HEK293 (cell line): ENCODE measurements at regions not wholly inside any gene's neighbourhood (a gene's known extent, or its start where the extent isn't known, plus 50 kb on each side); places are given as distances from the start of the nearest gene placed in this dataset.

Experiments used
- CTCF ChIA-PET: fragments of 350-600 bp; formaldehyde crosslinking; extraction: SDS; loops from one replicate; lab custom pipeline; 2021; ENCODE audit warnings: antibody characterized with exemption; lab: Yijun Ruan, JAX
- POLR2A ChIA-PET: fragments of 300-600 bp; formaldehyde crosslinking; extraction: SDS; loops from one replicate; lab custom pipeline; 2020; ENCODE audit warnings: antibody characterized with exemption, inconsistent platforms; lab: Yijun Ruan, JAX
- H3K27ac ChIP-seq: fragments of 200-500 bp; sonication (Bioruptor generic); 2 replicates; pipeline ENCODE4 v1.5.1; 2014; ENCODE audit warnings: low read depth, low read length, control low read depth, inconsistent platforms; ENCODE audit errors: extremely low read depth
- H3K36me3 ChIP-seq, 2 experiments: fragments of 200-500 bp in 1 of 2; sonication (Bioruptor generic) in 1 of 2; 1 replicate in 1 of 2; 2 replicates in 1 of 2; pipeline ENCODE4 v1.5.1; 2014 to 2017; ENCODE audit warnings: inconsistent platforms in 2 of 2, low read length in 2 of 2; ENCODE audit not compliant: control insufficient read depth in 2 of 2, insufficient read depth in 1 of 2
- H3K4me1 ChIP-seq: fragments of 200-500 bp; sonication (Bioruptor generic); 2 replicates; pipeline ENCODE4 v1.5.1; 2014; ENCODE audit warnings: mild to moderate bottlenecking, low read length, inconsistent platforms; ENCODE audit not compliant: control insufficient read depth, insufficient read depth
- H3K4me3 ChIP-seq: 2 replicates; pipeline ENCODE4 v1.5.1; 2011; ENCODE audit warnings: low read depth, mild to moderate bottlenecking, control low read depth, low read length, moderate library complexity
- H3K9me3 ChIP-seq: fragments of 200-500 bp; sonication (Bioruptor generic); 2 replicates; pipeline ENCODE4 v1.5.1; 2014; ENCODE audit warnings: low read depth, low read length, inconsistent platforms; ENCODE audit not compliant: control insufficient read depth, insufficient read depth
- GLIS1 ChIP-seq: fragments of 450-650 bp; formaldehyde crosslinking; IDR thresholded peaks from 2 replicates; pipeline ENCODE4 v1.5.1; 2016; ENCODE audit warnings: missing biosample characterization, missing genetic modification characterization
- KLF8 ChIP-seq: fragments of 450-650 bp; formaldehyde crosslinking; IDR thresholded peaks from 2 replicates; pipeline ENCODE4 v1.5.1; 2016; ENCODE audit warnings: missing biosample characterization, missing genetic modification characterization
- REST ChIP-seq: fragments of 450-650 bp; formaldehyde crosslinking; IDR thresholded peaks from 2 replicates; pipeline ENCODE4 v1.5.1; 2016; ENCODE audit warnings: missing biosample characterization, missing genetic modification characterization
- SCRT1 ChIP-seq: fragments of 450-650 bp; formaldehyde crosslinking; IDR thresholded peaks from 2 replicates; pipeline ENCODE4 v1.5.1; 2016; ENCODE audit warnings: missing biosample characterization, missing genetic modification characterization, borderline replicate concordance
- SP2 ChIP-seq: fragments of 450-650 bp; formaldehyde crosslinking; IDR thresholded peaks from 2 replicates; pipeline ENCODE4 v1.5.1; 2016; ENCODE audit warnings: missing biosample characterization, missing genetic modification characterization
- SP7 ChIP-seq: fragments of 450-650 bp; formaldehyde crosslinking; IDR thresholded peaks from 2 replicates; pipeline ENCODE4 v1.5.1; 2016; ENCODE audit warnings: missing biosample characterization, missing genetic modification characterization
- ZBTB48 ChIP-seq: fragments of 450-650 bp; formaldehyde crosslinking; IDR thresholded peaks from 2 replicates; pipeline ENCODE4 v1.5.1; 2016; ENCODE audit warnings: missing biosample characterization, missing genetic modification characterization
- ZNF157 ChIP-seq: fragments of 450-650 bp; formaldehyde crosslinking; IDR thresholded peaks from 2 replicates; pipeline ENCODE4 v1.5.1; 2016; ENCODE audit warnings: missing biosample characterization, missing genetic modification characterization
- ZNF174 ChIP-seq: fragments of 450-650 bp; formaldehyde crosslinking; IDR thresholded peaks from 2 replicates; pipeline ENCODE4 v1.5.0; 2017; ENCODE audit warnings: missing biosample characterization, mild to moderate bottlenecking, missing genetic modification characterization
- ZNF248 ChIP-seq: fragments of 450-650 bp; formaldehyde crosslinking; IDR thresholded peaks from 2 replicates; pipeline ENCODE4 v1.5.1; 2017; ENCODE audit warnings: missing biosample characterization, missing genetic modification characterization
- ZNF280C ChIP-seq: fragments of 450-650 bp; formaldehyde crosslinking; IDR thresholded peaks from 2 replicates; pipeline ENCODE4 v1.5.1; 2016; ENCODE audit warnings: missing biosample characterization, missing genetic modification characterization
- ZNF416 ChIP-seq: fragments of 450-650 bp; formaldehyde crosslinking; IDR thresholded peaks from 2 replicates; pipeline ENCODE4 v1.5.1; 2016; ENCODE audit warnings: missing biosample characterization, missing genetic modification characterization
- ZNF549 ChIP-seq: fragments of 450-650 bp; IDR thresholded peaks from 2 replicates; pipeline ENCODE4 v1.5.1; 2018; ENCODE audit warnings: missing biosample characterization, missing genetic modification characterization, mild to moderate bottlenecking, inconsistent platforms, moderate library complexity
- ZNF610 ChIP-seq: fragments of 450-650 bp; formaldehyde crosslinking; IDR thresholded peaks from 2 replicates; pipeline ENCODE4 v1.5.1; 2016; ENCODE audit warnings: missing biosample characterization, missing genetic modification characterization, borderline replicate concordance
- ZNF658 ChIP-seq: fragments of 450-650 bp; formaldehyde crosslinking; IDR thresholded peaks from 2 replicates; pipeline ENCODE4; 2016; ENCODE audit warnings: missing biosample characterization, missing genetic modification characterization
- ZNF670 ChIP-seq: fragments of 450-650 bp; formaldehyde crosslinking; IDR thresholded peaks from 2 replicates; pipeline ENCODE4 v1.5.1; 2016; ENCODE audit warnings: missing biosample characterization, missing genetic modification characterization, low read depth
- ZNF677 ChIP-seq: fragments of 450-650 bp; IDR thresholded peaks from 2 replicates; pipeline ENCODE4 v1.5.0; 2018; ENCODE audit warnings: missing biosample characterization, mild to moderate bottlenecking, missing genetic modification characterization, moderate library complexity
- ZSCAN16 ChIP-seq: fragments of 450-650 bp; formaldehyde crosslinking; IDR thresholded peaks from 2 replicates; pipeline ENCODE4 v1.5.1; 2016; ENCODE audit warnings: missing biosample characterization, missing genetic modification characterization
- TF ChIP-seq, protein P1 (sequence below): fragments of 450-650 bp; formaldehyde crosslinking; IDR thresholded peaks from 2 replicates; pipeline ENCODE4 v1.5.1; 2016; ENCODE audit warnings: missing biosample characterization, missing genetic modification characterization
- TF ChIP-seq, protein P2 (sequence below): fragments of 450-650 bp; formaldehyde crosslinking; IDR thresholded peaks from 2 replicates; pipeline ENCODE4 v1.5.1; 2016; ENCODE audit warnings: missing biosample characterization, missing genetic modification characterization
- TF ChIP-seq, protein P3 (sequence below): fragments of 450-650 bp; formaldehyde crosslinking; IDR thresholded peaks from 2 replicates; pipeline ENCODE4 v1.5.1; 2017; ENCODE audit warnings: missing biosample characterization, missing genetic modification characterization

DNA sequence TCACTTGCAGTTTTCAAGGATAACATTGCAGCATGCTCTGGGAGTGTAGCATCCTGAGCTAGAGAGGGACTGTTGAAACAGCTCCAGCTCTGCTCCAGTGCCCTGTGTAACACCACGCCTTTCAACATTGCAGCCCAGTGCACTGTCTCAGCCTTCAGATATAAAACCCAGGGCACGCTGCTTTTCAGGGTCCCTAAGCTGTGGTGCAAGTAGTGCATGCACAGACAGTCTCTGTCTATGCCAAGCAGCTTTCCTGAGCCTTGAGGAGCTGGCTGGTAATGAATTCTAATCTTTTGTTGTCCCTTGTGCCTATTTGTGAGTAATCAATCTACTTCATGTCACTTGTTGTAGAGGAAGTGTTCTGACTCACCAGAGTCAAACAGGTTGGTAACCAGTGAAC lies 897.0 kb downstream of the ARAP2 start:
- Histone ChIP-seq H3K36me3 (no peaks in the 10 kb centered on the region), H3K4me1 (no peaks in the 10 kb centered on the region), H3K4me3 (no peak overlapping the region), H3K9me3 (no peaks in the 10 kb centered on the region), H3K27ac (no peak overlapping the region)
- POLR2A ChIA-PET: no interaction called here
- CTCF ChIA-PET: no interaction called here
- no peak for TF ChIP-seq SP2
- TF ChIP-seq ZNF610 (tag by site-specific recombination): no peak
- no peak for TF ChIP-seq ZNF670
- no peak for TF ChIP-seq SP7 (tag by site-specific recombination)
- no peak for TF ChIP-seq SCRT1 (tag by site-specific recombination)
- TF ChIP-seq ZNF677: no peak
- TF ChIP-seq ZBTB48 (tag by site-specific recombination): no peak
- TF ChIP-seq ZNF658 (tag by site-specific recombination): no peak
- TF ChIP-seq ZNF549 (tag by site-specific recombination): no peak
- TF ChIP-seq KLF8 (tag by site-specific recombination): no peak
- no peak for TF ChIP-seq ZNF248 (tag by site-specific recombination)
- TF ChIP-seq ZNF157 (tag by site-specific recombination): no peak
- TF ChIP-seq ZSCAN16 (tag by site-specific recombination): no peak
- TF ChIP-seq REST (tag by site-specific recombination): no peak
- TF ChIP-seq ZNF174: no peak

GRCh38 chr4:35358001-35358584 lies 886.2 kb downstream of the ARAP2 start:
- ChIA-PET CTCF (no interaction called here), POLR2A (no interaction called here)
- no peaks in the 10 kb centered on the region for H3K9me3 ChIP-seq
- no peak overlapping the region for H3K27ac ChIP-seq
- no peak overlapping the region for H3K4me3 ChIP-seq
- H3K4me1 ChIP-seq: no peaks in the 10 kb centered on the region
- H3K36me3 ChIP-seq: no peaks in the 10 kb centered on the region
- TF ChIP-seq, protein P1, sequence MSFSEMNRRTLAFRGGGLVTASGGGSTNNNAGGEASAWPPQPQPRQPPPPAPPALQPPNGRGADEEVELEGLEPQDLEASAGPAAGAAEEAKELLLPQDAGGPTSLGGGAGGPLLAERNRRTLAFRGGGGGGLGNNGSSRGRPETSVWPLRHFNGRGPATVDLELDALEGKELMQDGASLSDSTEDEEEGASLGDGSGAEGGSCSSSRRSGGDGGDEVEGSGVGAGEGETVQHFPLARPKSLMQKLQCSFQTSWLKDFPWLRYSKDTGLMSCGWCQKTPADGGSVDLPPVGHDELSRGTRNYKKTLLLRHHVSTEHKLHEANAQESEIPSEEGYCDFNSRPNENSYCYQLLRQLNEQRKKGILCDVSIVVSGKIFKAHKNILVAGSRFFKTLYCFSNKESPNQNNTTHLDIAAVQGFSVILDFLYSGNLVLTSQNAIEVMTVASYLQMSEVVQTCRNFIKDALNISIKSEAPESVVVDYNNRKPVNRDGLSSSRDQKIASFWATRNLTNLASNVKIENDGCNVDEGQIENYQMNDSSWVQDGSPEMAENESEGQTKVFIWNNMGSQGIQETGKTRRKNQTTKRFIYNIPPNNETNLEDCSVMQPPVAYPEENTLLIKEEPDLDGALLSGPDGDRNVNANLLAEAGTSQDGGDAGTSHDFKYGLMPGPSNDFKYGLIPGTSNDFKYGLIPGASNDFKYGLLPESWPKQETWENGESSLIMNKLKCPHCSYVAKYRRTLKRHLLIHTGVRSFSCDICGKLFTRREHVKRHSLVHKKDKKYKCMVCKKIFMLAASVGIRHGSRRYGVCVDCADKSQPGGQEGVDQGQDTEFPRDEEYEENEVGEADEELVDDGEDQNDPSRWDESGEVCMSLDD (tag by site-specific recombination): no peak
- TF ChIP-seq, protein P2, sequence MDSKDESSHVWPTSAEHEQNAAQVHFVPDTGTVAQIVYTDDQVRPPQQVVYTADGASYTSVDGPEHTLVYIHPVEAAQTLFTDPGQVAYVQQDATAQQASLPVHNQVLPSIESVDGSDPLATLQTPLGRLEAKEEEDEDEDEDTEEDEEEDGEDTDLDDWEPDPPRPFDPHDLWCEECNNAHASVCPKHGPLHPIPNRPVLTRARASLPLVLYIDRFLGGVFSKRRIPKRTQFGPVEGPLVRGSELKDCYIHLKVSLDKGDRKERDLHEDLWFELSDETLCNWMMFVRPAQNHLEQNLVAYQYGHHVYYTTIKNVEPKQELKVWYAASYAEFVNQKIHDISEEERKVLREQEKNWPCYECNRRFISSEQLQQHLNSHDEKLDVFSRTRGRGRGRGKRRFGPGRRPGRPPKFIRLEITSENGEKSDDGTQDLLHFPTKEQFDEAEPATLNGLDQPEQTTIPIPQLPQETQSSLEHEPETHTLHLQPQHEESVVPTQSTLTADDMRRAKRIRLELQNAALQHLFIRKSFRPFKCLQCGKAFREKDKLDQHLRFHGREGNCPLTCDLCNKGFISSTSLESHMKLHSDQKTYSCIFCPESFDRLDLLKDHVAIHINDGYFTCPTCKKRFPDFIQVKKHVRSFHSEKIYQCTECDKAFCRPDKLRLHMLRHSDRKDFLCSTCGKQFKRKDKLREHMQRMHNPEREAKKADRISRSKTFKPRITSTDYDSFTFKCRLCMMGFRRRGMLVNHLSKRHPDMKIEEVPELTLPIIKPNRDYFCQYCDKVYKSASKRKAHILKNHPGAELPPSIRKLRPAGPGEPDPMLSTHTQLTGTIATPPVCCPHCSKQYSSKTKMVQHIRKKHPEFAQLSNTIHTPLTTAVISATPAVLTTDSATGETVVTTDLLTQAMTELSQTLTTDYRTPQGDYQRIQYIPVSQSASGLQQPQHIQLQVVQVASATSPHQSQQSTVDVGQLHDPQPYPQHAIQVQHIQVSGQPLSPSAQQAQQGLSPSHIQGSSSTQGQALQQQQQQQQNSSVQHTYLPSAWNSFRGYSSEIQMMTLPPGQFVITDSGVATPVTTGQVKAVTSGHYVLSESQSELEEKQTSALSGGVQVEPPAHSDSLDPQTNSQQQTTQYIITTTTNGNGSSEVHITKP (tag by site-specific recombination): no peak
- TF ChIP-seq GLIS1 (tag by site-specific recombination) (no peak), ZNF280C (tag by site-specific recombination) (no peak), ZNF416 (tag by site-specific recombination) (no peak)
- TF ChIP-seq, protein P3, sequence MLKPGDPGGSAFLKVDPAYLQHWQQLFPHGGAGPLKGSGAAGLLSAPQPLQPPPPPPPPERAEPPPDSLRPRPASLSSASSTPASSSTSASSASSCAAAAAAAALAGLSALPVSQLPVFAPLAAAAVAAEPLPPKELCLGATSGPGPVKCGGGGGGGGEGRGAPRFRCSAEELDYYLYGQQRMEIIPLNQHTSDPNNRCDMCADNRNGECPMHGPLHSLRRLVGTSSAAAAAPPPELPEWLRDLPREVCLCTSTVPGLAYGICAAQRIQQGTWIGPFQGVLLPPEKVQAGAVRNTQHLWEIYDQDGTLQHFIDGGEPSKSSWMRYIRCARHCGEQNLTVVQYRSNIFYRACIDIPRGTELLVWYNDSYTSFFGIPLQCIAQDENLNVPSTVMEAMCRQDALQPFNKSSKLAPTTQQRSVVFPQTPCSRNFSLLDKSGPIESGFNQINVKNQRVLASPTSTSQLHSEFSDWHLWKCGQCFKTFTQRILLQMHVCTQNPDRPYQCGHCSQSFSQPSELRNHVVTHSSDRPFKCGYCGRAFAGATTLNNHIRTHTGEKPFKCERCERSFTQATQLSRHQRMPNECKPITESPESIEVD (tag by site-specific recombination): no peak
